ENCODE measurements at regions not wholly inside any gene's neighbourhood (a gene's known extent, or its start where the extent isn't known, plus 50 kb on each side); places are given as distances from the start of the nearest gene placed in this dataset.
A peak's percentile ranks its signal among the peaks of the same experiment; 100 is the strongest.

DNA sequence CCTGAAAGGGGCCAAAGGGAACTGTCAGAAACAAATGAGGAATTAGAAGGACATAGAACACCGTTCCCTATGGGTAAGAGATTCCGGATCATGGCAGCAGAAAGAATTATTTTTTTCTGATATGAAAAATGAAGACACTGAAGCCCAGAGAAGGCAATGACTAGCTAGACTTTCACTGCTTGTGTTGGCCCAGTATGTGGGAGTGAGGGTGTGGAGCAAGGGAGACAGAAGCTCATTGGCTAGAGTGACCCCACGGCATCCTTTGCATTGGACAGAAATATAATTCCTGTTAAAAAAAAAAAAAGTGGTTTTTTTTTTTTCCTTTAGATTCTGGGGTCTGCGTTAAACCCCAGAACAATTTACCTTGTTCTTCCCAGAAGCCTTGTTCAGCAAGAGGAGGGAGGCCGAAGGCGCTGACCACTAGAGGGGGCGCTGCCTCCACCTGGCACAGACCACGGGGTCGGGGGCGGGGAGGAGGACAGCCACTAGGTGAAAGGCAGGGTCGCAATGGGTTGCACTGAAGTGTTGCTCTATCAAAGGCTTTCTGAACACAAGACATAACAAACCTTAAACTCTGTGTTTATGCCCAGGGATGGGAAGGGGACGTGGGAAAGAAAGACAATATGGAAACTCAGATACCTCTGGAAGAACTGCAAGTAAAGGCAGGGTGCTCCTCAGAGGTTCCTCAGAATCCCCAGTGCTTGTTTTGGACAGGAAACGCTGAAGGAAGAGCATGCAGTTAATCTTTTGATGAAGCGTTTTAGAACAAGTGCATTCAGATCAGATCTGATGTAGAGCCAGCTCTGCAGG, 156.8 kb downstream of the KCNA5 start:
- TF ChIP-seq CTCF (IDR thresholded peaks at IDR 0.05) = peak; percentile 86

DNA sequence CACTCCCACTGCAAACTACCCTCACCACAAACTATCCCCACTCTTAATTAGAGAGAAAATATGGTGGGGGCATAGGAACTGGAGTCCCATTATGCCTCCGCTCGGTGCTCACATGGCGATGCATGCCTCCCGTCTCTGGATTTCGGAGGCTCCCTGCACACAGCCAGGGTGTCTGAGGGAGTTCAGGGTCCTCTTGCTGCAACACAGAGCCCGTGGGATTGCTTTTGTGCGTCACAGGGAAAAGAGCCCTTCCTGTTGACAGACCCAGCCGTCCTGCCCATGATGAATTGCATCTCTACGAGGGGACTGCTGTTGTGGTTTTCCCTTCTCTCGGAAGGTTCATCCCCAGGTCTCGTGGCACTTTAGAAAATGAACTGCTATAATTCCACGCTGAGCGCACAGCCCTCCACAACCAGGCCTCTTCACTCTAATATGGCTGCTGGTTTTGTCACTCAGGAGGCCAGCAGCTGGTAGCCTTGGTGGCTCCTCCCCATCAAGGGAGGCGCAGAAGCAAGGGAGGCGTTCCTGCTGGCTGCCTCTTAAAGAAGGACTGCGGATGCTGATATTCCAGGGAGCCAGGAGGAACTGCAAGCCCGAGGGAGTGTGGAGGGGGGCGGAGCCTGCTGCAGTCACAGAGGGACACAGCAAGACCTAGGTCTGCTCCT, 158.0 kb downstream of the KCNA5 start:
- no peak for TF ChIP-seq CTCF (IDR thresholded peaks at IDR 0.05)

DNA sequence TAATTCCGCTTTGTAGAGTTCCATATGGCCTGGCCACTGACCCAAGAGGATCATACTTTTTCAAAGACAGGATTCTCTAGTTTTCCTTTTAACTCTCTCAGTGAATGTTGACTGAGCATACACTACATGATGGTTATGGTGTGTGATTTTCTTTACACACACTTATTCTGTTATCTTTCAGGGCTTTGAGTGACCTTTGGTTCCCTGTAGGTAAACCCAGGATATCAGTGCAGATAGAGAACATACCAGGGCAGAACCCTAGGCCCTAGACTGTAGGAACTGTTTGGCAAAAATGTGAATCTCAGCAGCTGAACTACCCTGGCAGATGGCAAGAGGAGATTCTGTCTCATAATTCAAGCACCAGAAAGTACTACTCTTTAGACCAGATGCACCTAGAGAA, 159.6 kb downstream of the KCNA5 start:
- no peak for TF ChIP-seq CTCF (IDR thresholded peaks at IDR 0.05)

DNA sequence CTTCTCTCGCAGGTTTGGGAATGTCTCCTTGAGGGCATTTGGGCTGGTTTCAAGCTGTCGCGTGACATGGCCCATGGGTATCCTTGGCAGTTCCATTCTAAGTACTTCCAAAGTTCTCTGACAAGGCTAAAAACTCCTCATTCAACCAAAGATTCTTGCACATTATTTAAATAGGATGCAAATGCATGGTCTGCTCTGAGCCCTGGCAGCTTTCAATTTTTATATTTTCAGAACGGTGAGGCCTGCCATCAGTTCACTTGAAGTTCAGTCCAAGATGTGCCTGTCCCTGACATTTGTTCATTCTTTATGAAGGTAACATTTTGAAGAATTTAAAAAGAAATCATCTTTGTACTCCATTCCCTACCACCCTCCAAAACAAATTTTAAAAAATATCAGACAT, 160.0 kb downstream of the KCNA5 start:
- TF ChIP-seq CTCF (IDR thresholded peaks at IDR 0.05) = no peak

- no peak for TF ChIP-seq CTCF (IDR thresholded peaks at IDR 0.05)
These were observed 160.6 kb downstream of the KCNA5 start for GRCh38 chr12:5204271-5204670.

DNA sequence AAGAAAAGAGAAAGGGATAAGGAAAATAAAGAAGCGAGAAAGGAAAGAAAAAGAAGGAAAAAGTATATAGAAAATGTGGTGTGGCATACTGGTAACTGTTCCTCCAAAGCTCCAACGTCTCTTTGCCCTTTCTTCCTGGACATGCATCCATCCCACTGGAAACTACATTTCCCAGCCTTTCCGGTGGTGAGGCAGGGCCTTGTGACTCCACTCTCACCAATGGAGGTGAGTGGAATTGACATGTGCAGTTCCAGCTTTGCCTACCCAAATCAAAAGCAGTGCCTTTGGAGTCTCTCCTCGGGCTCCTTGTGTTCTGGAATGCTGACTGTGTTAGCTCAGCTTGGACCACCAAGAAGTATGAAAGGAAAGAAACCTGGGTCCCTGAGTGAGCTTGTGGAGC, 161.2 kb downstream of the KCNA5 start:
- TF ChIP-seq CTCF (IDR thresholded peaks at IDR 0.05) = no peak

- TF ChIP-seq CTCF (IDR thresholded peaks at IDR 0.05) = no peak
These were observed 162.9 kb downstream of the KCNA5 start for GRCh38 chr12:5206401-5207175.
